ENCODE measurements at regions not wholly inside any gene's neighbourhood (a gene's known extent, or its start where the extent isn't known, plus 50 kb on each side); places are given as distances from the start of the nearest gene placed in this dataset.

DNA sequence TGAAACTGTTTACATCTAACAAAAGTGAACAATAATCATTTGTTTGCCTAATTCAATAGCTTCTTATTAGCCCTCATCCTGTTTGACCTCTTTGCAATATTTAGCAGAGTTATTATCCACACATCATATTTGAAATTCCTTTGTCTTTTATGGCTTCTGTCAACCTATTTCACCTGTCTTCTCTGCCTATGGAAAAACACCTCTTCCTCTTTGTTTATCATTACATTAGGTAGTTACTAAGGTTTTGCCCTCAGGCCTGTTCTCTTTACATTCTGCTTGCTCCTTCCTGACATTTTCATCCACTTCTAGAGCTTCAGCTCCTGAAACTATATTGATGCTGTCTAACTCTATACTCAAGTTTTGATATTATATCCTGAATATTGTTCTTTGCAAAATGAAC, 183.0 kb downstream of the SUCNR1 start:
- no peak for DNase-seq

DNA sequence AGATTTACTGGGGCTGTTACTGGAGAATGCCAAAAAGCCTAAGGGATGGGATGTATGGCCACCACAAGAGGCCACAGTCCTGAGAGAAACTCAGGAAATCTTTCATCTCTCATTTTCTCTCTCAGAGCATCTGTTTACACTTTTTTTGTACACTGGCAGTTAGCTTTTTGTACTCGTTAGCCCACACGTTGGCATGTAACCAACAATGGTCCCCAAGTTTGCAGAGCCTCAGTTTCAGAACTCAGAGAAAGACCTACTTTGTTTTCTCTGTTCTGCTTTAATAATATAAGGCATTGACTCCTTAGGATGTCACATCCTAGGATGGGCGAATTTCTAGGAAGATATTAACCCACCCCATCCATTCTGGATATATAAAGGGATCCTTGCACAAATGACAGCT, 183.5 kb downstream of the SUCNR1 start:
- DNase-seq, result no peak

DNA sequence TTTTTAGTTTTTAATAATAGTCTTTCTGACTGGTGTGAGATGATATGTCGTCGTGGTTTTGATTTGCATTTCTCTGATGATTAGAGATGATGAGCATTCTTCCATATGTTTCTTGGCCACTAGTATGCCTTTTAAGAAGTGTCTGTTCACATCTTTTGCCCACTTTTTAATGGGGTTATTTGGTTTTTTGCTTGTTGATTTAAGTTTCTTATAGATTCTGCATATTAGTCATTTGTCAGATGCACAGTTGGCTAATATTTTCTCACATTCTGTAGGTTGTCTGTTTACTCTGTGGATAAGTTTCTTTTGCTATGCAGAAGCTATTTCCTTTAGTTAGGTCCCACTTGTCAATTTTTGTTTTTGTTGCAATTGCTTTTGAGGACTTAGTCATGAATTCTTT, 185.4 kb downstream of the SUCNR1 start:
- DNase-seq, result no peak

DNA sequence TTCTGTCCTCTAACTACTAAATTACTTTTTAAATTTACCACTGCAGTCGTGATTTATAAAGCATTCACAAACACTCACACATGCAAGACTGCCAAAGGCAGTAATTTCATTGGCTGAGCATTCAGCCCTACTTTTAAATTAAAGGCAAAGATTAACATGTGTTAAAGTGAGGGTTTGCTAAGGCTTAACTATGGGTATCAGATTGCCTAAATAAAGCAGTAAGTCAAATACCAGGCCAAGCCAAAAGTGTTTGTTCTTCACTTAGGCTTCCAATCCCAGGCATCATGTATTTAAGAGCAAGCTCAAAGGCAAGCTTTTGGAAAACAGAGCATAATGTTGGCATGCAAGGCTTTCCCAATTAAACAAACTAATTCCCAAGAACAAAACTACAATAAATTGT, 187.3 kb downstream of the SUCNR1 start:
- no peak for DNase-seq

DNA sequence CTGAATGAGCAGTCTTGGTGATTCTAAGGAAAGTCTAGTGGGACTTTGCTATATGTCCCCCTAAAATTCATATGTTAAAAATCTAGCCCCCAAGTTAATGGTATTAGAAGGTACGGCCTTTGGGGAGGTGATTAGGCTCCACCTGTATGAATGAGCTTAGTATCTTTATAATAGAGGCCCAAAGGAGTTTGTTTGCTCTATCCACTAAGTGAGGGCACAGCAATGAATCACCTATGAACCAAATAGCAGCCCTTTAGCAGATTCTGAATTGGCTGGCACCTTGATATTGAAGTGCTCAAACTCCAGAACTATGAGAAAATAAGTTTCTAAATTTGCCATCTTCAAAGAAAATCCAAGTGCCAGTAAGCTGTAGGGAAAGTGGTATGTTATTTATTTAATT, 187.9 kb downstream of the SUCNR1 start:
- no peak for DNase-seq

DNA sequence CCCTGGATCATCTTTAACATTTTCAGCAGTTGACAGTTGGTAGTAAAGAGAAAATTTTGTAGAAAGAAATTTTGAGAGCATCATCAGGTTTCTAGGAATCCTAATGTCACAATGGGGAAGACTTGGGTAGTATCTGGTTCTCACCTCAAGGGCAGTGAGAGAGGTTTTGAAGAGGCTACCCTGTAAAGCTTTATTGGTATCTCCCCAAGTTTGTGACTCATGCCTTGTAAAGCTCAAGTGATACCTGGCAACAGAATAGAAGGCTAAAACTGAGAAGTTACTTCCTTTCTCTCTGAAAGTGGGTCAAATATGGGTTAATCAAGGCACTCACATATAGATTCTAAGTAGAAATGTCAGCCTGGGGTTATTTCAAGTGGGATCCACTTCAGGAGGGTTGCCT, 196.4 kb downstream of the SUCNR1 start:
- DNase-seq, result no peak

DNA sequence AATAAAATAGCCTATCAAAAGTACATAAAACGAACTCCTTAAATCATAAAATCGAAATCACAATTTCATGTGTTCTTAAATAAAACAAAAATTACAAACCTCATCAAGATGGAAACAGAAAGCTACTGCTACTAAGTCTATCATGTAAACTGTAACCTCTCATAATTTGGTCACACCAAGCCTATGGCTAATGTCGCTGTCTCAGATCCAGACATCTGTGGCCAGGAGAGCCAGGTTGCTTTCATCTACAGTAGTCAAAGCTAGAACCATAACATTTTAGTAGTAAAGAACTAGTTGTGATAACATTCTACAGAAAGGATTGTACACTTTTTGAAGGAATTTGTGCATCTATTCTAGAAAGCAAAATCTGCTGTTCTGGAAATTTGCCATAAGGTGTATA, 197.4 kb upstream of the MBNL1 start:
- no peak for DNase-seq

DNA sequence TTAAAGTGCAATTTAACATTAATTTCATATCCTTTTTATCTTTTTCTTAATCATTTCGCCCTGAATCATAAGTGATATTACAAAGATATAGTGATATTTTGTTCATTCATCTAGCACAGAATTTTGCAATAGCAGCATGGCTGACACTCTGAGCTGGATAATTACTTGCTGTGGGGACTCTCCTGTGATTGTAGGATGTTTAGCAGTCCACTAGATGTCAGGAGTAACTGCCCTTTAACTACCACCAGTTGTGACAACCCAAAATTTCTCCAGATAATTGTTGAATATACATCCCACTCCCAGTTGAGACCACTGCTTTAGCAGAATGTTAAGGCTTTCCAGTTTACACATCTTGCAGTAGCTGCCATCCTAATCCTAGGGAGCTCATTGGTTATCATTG, 196.8 kb upstream of the MBNL1 start:
- no peak for DNase-seq

DNA sequence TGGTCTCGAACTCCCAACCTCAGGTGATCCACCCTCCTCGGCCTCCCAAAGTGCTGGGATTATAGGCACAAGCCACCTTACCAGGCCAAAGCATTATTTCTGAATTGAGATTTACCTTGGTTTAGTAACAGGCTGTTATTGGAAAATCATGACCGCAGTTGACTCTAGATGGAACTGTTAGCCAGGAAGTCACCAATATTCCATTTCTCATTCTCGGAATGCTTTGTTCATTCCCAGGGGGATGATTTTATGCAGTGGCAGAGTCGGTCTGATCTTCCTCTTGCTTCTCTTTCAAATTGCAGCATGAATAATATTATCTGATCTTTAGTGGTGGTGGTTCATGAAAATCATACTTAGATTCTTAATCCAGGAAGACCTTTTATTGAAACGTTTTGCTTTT, 195.5 kb upstream of the MBNL1 start:
- no peak for DNase-seq

DNA sequence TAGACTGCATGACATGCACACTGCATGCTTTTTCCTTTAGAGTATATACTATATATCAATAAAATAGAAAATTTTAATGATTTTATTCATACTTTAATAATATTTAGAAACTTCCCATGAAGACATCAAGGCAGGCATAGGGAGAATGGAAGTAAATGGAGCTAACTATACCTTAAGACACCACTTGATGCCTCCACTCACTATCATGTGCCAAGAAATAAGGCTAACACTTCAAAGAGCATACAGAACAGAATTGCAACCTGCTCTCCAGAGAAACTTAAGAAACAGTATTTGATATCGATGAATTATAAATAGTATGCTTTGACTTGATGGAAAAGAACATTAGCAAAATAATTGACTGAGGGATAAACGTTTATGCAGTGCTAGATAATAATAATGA, 192.6 kb upstream of the MBNL1 start:
- no peak for DNase-seq

DNA sequence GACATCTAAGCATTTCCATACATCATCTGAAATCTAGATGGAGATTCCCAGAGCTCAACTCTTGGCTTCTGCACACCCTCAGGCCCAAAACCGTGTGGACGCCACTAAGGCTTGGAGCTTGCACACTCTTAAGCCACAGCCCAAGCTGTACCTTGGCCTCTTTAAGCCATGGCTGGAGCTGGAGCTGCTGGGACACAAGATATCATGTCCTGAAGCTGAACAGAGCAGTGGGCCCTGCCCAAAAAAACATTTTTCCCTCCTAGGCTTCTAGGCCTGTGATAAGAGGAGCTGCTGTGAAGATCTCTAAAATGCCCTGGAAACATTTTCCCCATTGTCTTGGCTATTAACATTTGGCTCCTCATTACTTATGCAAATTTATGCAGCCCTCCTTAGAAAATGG, 188.7 kb upstream of the MBNL1 start:
- DNase-seq, result no peak

DNA sequence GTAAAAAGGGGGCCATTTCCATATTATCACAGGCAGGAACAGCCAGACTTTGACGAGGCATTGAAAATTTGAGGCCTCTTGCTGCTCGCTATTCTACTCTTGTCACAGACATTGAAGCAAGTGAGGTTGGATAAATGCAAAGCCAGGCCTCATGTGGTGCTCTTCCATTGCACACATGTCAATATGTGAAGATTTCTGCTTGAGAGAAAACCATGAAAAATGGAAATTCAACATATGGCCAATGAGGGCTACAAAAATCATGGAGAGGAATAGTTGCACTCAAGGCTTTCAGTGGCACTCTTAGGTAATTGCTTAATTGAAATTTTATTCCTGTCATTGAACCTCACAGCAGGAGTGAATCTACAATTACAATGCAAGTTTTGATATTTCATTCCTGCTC, 185.6 kb upstream of the MBNL1 start:
- peak; percentile 76 for DNase-seq

DNA sequence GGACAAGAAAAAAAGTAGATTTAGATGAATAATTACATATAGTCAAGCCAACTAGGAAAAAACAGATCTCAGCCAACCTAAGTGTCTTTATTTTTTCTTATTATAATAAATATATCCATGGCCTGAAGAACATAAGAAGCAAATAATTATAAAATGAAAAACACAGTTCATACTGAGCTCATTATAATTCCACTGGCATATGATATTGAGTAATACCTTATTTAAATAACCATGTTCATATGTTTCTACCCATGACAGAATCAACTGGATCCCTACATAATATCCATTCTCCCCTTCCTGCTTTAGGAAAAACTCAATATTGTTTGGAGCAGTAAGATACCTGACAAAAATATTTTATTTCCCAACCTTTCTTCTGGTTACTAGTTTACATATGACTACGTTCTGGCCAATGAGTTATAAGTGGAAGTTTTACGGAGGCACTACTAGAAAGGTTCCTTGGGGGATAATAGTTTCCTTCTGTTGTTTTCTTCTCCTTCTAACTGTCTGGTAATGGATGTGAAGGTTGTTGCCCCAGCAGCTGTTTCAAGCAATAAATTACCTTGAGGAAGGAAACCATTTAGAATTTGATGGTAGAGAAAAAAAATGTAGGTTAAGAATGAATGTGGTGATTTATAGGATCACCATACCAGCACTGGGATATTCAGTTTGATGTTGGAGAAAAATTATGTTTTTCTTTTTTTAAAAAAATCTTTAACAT, 184.1 kb upstream of the MBNL1 start:
- DNase-seq, result no peak

DNA sequence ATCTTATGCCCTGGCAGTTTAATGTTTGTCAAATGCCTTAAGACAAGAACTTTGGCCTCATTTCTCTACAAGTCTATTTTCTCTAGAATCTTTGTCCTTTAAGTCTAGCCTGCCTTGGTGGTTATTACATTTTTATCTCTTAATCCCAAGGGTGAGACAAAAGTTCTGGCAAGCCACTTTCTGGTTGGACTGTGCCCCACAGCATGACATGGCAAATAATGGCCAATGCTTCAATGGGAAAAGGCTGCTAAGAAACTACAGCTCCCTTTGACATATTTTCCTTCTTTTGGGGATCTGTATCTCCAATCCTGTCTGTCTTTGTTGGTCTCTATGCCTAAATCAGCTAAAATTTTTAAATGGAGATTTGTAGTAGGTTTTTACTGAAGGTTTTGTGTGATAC, 181.6 kb upstream of the MBNL1 start:
- DNase-seq, result no peak

DNA sequence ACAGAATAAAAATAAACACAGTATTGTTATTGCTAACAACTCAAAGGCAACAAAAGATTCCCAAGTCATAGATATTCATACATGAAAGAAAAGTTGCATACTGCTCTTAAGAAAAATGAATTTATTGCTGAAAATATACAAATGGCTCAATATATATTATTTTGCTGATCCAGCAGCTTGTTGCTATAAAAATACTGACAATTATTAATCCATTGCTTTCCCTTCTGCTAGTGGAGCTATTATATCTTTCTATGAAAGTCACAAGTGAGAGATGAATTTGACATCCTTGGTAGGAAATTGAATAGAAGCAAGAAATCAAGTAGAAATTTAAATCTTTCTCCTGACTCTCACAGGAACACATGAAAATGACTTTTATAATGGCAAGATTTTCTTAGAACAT, 179.2 kb upstream of the MBNL1 start:
- DNase-seq, result no peak

DNA sequence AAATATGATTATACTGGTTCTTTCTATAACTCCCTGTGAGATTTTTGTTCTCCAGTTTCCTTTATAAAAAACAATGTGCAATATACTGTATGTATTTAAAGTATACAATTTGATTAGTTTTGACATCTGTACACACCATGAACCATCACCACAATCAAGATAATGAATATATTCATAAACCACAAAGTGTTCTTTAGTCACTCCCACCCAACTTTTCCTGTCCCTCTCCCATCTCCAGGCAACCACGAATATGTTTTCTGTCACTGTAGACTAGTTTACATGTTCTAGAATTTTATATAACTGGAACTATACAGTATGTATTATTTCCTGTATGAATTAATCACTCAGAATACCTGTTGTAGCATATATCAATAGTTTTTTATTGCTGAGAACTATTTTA, 177.0 kb upstream of the MBNL1 start:
- no peak for DNase-seq

DNA sequence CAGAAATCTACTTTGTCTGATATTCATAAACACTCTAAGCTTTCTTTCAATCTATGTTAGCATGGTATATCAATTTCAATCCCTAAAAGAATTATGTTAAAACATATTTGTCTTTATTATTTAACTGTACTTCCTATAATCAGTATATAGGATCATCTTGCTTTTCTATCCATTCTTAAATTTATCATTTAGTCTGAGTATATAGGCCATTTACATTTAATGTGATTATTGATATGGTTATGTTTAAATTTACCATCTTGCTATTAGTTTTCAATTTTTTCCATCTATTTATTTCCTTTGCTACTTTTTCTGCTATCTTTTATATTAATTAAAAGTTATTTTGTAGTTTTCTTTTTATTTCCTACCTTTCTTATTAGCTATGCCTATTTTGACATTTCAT, 174.8 kb upstream of the MBNL1 start:
- DNase-seq, result no peak

DNA sequence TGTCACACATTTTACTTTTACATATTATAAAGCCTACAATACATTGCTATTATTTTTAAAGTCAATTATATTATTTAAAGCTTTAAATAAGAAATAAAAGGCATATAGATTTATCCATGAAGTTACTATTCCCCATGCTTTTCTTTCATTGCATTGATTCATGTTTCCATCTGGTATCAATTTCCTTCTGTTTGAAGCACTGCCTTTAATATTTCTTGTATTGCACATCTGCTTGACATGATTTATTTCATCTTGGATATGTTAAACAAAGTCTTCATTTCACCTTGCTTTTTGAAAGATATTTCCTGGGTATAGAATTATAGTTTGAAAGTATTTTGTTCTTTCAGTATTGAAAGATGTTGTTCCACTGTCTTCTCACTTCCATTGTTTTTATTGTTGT, 174.3 kb upstream of the MBNL1 start:
- no peak for DNase-seq

DNA sequence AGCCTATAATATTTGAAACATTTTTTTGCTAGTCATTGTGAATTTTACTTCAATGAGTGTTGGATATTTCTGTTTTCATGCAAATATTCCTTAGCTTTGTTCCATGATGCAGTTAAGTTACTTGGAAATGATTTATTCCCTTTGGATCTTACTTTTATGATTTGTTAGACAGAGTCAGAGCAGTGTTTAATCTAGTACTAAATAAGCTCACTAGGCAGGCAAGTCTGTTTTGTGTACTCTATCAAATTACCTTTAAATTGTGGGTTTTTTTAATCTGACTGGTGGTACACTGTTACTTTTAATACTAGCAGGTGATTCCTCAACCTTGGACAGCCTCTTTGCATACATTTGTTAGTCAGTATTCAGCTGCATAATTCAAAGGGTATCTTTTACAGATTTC, 173.3 kb upstream of the MBNL1 start:
- no peak for DNase-seq

DNA sequence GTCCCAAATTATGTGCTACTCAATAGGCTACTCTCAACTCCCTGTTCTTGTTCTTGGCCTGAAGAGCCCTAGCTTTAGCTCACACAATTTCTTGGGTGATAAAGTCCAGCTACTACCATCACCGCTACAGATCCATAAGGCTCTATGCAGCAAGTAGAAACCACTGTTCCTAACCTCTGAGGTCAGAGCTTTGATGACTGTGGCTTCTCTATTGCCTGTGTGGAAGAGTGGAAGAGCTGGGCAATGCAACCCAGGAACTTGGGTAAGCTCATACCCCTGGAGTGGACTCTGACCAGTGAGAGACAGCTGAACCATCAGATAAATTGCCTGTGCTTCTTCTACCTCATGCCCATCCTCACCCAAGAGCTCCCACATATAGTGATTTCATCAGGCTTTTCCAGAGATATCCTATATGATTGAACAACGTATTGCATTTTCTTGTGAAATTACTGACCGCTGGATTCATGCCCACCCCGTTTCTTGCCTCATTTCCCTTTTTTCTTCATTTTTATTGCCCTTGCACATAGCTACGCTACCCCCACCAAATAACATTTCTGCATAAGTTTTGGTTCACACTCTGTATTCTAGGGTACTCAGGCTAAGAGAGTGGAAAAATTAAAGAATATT, 172.3 kb upstream of the MBNL1 start:
- DNase-seq, result no peak

DNA sequence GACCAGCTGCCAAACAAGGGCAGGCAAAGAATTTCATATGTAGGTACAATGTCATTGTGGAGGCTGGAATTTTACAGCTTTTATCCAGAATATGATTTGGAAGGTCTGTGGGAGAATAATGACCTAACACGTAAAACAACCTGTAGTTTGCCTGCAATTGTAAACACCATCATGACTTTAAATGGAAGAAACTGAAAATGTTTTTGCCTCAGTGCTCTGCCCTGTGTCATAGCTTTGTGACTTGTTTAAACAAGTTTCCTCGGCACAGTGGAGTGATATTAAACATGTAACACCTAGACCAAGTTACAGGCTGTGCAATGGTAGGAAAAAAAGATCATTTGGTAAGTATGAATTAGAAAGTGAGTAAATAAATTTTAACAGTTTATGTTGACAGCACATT, 171.6 kb upstream of the MBNL1 start:
- DNase-seq, result no peak

DNA sequence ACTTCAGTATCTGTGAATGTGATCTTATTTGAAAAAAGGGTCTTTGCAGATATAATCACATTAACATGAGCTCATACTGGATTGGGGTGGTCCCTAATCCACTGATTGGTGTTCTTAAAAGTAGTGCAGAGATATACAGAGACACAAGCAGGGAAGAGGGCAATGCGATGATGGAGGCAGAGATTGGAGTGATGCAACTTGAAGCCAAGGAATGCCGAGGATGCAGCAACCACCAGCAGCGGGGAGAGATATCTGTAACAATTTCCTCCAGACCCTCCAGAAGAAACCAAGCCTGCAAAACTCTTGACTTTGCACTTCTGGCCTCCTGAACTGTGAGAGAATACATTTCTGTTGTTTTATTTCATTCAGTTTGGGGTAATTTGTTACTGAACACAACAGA, 171.0 kb upstream of the MBNL1 start:
- DNase-seq, result no peak

DNA sequence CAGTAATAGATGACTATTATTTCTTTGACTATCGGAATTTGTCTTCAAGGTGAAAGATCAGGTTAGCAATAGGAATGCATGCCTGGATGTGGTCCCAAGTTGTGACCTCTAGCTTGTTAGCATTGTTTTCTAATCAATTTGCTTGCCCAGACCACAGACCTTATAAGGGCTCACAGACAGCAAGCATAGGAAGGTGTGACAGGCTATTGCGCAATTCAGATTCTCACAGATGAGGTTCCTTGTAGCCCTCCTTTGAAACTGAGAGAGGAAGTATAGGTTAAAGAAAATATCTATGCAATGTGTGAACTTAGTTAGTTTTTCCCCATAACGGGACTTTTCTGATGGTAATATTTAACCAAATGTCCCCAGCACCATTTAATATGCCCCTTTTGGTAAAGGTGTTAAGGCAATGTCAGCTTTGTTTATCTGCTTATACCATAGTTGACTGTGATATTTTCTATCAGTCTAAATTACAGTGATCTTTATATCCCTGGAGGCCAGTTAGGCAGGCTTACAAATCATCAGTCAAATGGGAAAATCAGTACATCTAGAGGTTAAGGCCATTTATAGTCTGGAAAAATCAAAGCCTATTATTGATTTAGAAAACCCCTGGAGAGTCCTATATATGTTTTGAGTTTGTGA, 168.1 kb upstream of the MBNL1 start:
- DNase-seq, result no peak

DNA sequence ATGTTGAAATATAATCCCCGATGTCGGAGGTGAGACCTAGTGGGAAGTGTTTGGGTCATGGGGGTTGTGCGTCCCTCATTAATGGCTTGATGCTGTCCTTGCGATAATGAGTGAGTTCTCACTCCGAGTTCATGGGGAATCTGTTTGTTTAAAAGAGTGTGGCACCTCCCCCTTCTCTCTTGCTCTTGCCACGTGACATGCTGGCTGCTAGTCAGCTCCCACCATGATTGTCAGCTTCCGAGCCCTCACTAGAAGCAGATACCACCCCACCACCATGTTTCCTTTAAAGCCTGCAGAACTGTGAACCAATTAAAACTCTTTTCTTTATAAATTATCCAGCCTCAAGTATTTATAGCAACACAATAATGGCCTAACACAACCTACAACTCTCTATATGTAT, 166.3 kb upstream of the MBNL1 start:
- DNase-seq, result no peak

DNA sequence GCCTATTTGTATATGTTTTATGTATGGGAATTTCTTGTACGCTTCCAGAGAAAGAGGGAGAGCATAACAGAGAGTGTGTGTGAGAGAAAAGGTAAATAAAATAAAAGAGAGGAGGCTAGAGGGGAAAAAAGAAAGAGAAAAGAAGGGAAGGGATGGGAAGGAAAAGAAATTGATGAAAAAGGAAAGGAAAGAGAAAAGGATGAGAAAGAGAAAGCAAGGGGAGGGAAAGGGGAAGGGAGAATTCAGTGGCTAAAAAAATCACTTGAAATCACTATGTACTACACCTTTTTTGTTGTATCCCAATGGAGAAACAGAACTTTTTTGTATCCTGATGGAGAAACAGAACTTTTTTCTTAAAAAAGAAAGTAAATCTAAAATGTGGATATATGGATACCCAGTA, 165.5 kb upstream of the MBNL1 start:
- DNase-seq, result no peak
